PC-3 (cell line): ENCODE measurements at regions not wholly inside any gene's neighbourhood (a gene's known extent, or its start where the extent isn't known, plus 50 kb on each side); places are given as distances from the start of the nearest gene placed in this dataset.
"Not testable (repeated sequence)": the region's sequence is repeated elsewhere in the genome, so short reads cannot be mapped to it uniquely, and the experiment has no call there.

Source experiments
- ATAC-seq: fragments of 200-7000 bp; cut with Tn5 transposase; 2 replicates; pipeline ENCODE4 v1.9.1; 2020; ENCODE audit warnings: mild to moderate bottlenecking, moderate library complexity
- BruUV-seq: library from RNA; stranded (reverse); fragments of 400-500 nt; replicated peaks from 2 replicates; lab custom pipeline; 2021; lab: Mats Ljungman, UMichigan
- CTCF ChIA-PET: fragments of 300-600 bp; sonication (Branson Sonifier 250); formaldehyde crosslinking; loops from one replicate; lab custom pipeline; 2022; ENCODE audit warnings: antibody characterized with exemption; lab: Charles Lee
- POLR2A ChIA-PET: fragments of 300-600 bp; sonication (Branson Sonifier 250); formaldehyde crosslinking; loops from one replicate; lab custom pipeline; 2022; ENCODE audit warnings: antibody characterized with exemption; ENCODE audit not compliant: unreplicated experiment; lab: Charles Lee
- DNase-seq: peaks from one replicate; pipeline ENCODE4 v3.0.0-alpha.2; 2015
- H2AFZ ChIP-seq: fragments of 300-600 bp; sonication (generic); 2 replicates; pipeline ENCODE4 v1.6.0; 2016; ENCODE audit warnings: antibody characterized with exemption, low read length
- H3F3A ChIP-seq: fragments of 300-600 bp; sonication (generic); one replicate; pipeline ENCODE4 v1.6.0; 2017; ENCODE audit warnings: antibody characterized with exemption, low read length, control low read depth, mild to moderate bottlenecking; ENCODE audit not compliant: unreplicated experiment
- H3K27ac ChIP-seq: fragments of 300-600 bp; sonication (generic); 2 replicates; pipeline ENCODE4 v1.5.1; 2016; ENCODE audit warnings: mild to moderate bottlenecking, low read length
- H3K27me3 ChIP-seq: fragments of 300-600 bp; sonication (generic); 2 replicates; pipeline ENCODE4 v1.6.1; 2016; ENCODE audit warnings: low read length, mixed read lengths
- H3K36me3 ChIP-seq: fragments of 300-600 bp; sonication (generic); 2 replicates; pipeline ENCODE4 v1.6.1; 2016; ENCODE audit warnings: low read depth, mixed run types, low read length, mixed read lengths
- H3K4me1 ChIP-seq: fragments of 300-600 bp; sonication (generic); 2 replicates; pipeline ENCODE4 v1.5.1; 2016; ENCODE audit warnings: low read length; ENCODE audit not compliant: insufficient read depth
- H3K4me2 ChIP-seq: fragments of 300-600 bp; sonication (generic); 2 replicates; pipeline ENCODE4 v1.6.0; 2016; ENCODE audit warnings: low read length
- H3K4me3 ChIP-seq: fragments of 300-600 bp; sonication (generic); 2 replicates; pipeline ENCODE4 v1.5.1; 2016; ENCODE audit warnings: mild to moderate bottlenecking, low read length, mixed read lengths
- H3K79me2 ChIP-seq: fragments of 300-600 bp; sonication (generic); 2 replicates; pipeline ENCODE4 v1.6.1; 2017; ENCODE audit warnings: low read length, mixed read lengths
- H3K9ac ChIP-seq: fragments of 300-600 bp; sonication (generic); 2 replicates; pipeline ENCODE4 v1.6.0; 2016; ENCODE audit warnings: mild to moderate bottlenecking, low read length
- H3K9me2 ChIP-seq: fragments of 300-600 bp; sonication (generic); replicated peaks from 2 replicates; pipeline ENCODE4 v1.6.1; 2016; ENCODE audit warnings: mixed run types, low read length, mixed read lengths
- H3K9me3 ChIP-seq: fragments of 300-600 bp; sonication (generic); 2 replicates; pipeline ENCODE4 v1.6.1; 2016; ENCODE audit warnings: low read length, mixed read lengths
- H4K20me1 ChIP-seq: fragments of 300-600 bp; sonication (generic); 2 replicates; pipeline ENCODE4 v1.6.1; 2016; ENCODE audit warnings: low read length, mixed read lengths
- EZH2 ChIP-seq: fragments of 300-600 bp; sonication (generic); IDR thresholded peaks from one replicate; pipeline ENCODE4 v1.6.1; 2017; ENCODE audit warnings: antibody characterized with exemption, mild to moderate bottlenecking, low read length; ENCODE audit not compliant: unreplicated experiment
- EZH2phosphoT487 ChIP-seq: fragments of 300-600 bp; sonication (generic); IDR thresholded peaks from 2 replicates; pipeline ENCODE4 v1.6.1; 2018; ENCODE audit warnings: mild to moderate bottlenecking, antibody characterized with exemption, low read length, borderline replicate concordance
- intact Hi-C: fragments of 100-400 bp; cut with micrococcal nuclease; formaldehyde crosslinking; loops from 2 replicates; pipeline ENCODE4 v1.9.0; 2023
- TF ChIP-seq, protein P1 (sequence below): fragments of 300-600 bp; sonication (generic); conservative IDR thresholded peaks from 2 replicates; pipeline ENCODE4 v1.5.1; 2017; ENCODE audit warnings: antibody characterized with exemption, low read depth, mild to moderate bottlenecking, low read length

DNA sequence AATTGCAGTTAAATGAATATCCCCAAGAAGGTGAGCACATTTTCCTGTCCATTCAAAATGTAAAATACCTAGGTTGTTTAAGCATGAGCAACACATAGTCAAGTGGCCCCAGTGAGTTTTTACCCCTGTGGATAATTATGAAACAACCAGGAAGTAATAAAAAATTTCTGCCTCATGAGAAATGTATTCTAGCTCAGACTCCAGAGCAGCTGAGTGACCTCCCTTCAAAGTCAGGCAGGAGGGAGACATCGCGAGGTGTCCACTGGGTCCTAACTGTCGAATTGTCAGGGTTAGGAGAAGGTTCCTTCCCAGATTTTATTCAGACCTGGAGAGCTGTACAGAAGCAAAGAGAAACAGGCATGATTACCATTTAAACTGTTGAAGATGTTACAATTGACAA, 416.6 kb upstream of the SMIM21 start:
- no peaks in the 10 kb centered on the region for H4K20me1 ChIP-seq

GRCh38 chr18:75840131-75840530, 412.6 kb upstream of the SMIM21 start:
- Histone ChIP-seq H3K4me3 (no peak overlapping the region), H3K79me2 (no peaks in the 10 kb centered on the region), H3F3A (no peaks in the 10 kb centered on the region), H3K36me3 (no peaks in the 10 kb centered on the region), H3K9me2 (no peaks in the 10 kb centered on the region), H3K4me2 (no peak overlapping the region), H3K4me1 (no peaks in the 10 kb centered on the region), H3K9me3 (no peaks in the 10 kb centered on the region), H4K20me1 (no peaks in the 10 kb centered on the region), H2AFZ (no peak overlapping the region), H3K9ac (no peak overlapping the region), H3K27ac (no peak overlapping the region), H3K27me3 (peaks cover 12% of the 10 kb centered on the region)
- POLR2A ChIA-PET = no interaction called here
- DNase-seq (no peak), ATAC-seq (no peak)
- CTCF ChIA-PET = no interaction called here
- no TSS peak for BruUV-seq
- TF ChIP-seq, protein P1, sequence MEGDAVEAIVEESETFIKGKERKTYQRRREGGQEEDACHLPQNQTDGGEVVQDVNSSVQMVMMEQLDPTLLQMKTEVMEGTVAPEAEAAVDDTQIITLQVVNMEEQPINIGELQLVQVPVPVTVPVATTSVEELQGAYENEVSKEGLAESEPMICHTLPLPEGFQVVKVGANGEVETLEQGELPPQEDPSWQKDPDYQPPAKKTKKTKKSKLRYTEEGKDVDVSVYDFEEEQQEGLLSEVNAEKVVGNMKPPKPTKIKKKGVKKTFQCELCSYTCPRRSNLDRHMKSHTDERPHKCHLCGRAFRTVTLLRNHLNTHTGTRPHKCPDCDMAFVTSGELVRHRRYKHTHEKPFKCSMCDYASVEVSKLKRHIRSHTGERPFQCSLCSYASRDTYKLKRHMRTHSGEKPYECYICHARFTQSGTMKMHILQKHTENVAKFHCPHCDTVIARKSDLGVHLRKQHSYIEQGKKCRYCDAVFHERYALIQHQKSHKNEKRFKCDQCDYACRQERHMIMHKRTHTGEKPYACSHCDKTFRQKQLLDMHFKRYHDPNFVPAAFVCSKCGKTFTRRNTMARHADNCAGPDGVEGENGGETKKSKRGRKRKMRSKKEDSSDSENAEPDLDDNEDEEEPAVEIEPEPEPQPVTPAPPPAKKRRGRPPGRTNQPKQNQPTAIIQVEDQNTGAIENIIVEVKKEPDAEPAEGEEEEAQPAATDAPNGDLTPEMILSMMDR = no peak
- TF ChIP-seq EZH2phosphoT487 (no peak), EZH2 (no peak)
- intact Hi-C loops = no loop called here

More for the DNA sequence above, 416.6 kb upstream of the SMIM21 start:
- Histone ChIP-seq H3K79me2 (no peaks in the 10 kb centered on the region), H3K9me3 (no peaks in the 10 kb centered on the region), H3K4me2 (no peak overlapping the region), H3K27me3 (no peaks in the 10 kb centered on the region), H2AFZ (no peak overlapping the region), H3K27ac (no peak overlapping the region), H3K9ac (no peak overlapping the region), H3F3A (no peaks in the 10 kb centered on the region), H3K36me3 (no peaks in the 10 kb centered on the region), H3K4me1 (no peaks in the 10 kb centered on the region), H3K9me2 (no peaks in the 10 kb centered on the region), H3K4me3 (no peak overlapping the region)
- ATAC-seq (no peak), DNase-seq (no peak)
- intact Hi-C loops = no loop called here
- ChIA-PET CTCF (no interaction called here), POLR2A (no interaction called here)
- TF ChIP-seq EZH2phosphoT487 (no peak), EZH2 (no peak)
- TF ChIP-seq, protein P1 = no peak
- BruUV-seq = no TSS peak

DNA sequence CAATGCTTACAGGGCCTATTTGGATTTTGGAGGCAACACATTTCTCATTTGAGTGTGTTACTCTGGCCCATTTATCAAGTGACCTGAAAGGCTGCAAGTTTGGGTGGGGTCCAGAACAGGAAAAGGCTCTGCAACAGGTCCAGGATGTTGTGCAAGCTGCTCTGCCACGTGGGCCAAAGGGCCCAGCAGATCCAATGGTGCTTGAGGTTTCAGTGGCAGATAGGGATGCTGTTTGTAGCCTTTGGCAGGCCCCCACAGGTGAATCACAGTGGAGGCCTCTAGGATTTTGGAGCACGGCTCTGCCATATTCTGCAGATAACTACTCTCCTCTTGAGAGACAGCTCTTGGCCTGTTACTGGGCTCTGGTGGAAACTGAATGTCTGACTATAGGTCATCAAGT, 412.2 kb upstream of the SMIM21 start:
- H3K4me2 ChIP-seq, H3K9me3 ChIP-seq, H3K4me3 ChIP-seq, DNase-seq, POLR2A ChIA-PET, H3K79me2 ChIP-seq, intact Hi-C loops, CTCF ChIA-PET, H3K4me1 ChIP-seq, H4K20me1 ChIP-seq, H3K36me3 ChIP-seq, BruUV-seq, H3K9ac ChIP-seq, H3K27ac ChIP-seq, H2AFZ ChIP-seq, H3K9me2 ChIP-seq, ATAC-seq, H3F3A ChIP-seq: not testable (repeated sequence)
- H3K27me3 ChIP-seq = peaks cover 13% of the 10 kb centered on the region
